Natural killer cell treated with Interleukin-12 subunit alpha and Interleukin-12 subunit beta and Interleukin-15 and Interleukin-18, amount 100 ng/mL, for 72 hours (primary cell): ENCODE measurements at regions not wholly inside any gene's neighbourhood (a gene's known extent, or its start where the extent isn't known, plus 50 kb on each side); places are given as distances from the start of the nearest gene placed in this dataset.
A peak's percentile ranks its signal among the peaks of the same experiment; 100 is the strongest.

ENCODE experiments used
- ATAC-seq, 2 donors: fragments of 150-1000 bp; cut with Tn5 transposase in 1 of 2; sonication (Bioruptor Pico), chemical (Tn5 transposase) in 1 of 2; 2 replicates each; pipeline ENCODE4 v1.10.0; 2021
- DNase-seq: peaks from one replicate; pipeline ENCODE4 v3.0.0; 2022; ENCODE audit warnings: low spot score
- H3K27ac Mint-ChIP-seq, 2 donors: 1 replicate in 1 of 2; 2 replicates in 1 of 2; pipeline ENCODE4 v1.8.0; 2022; ENCODE audit warnings: mixed read lengths in 2 of 2, mild to moderate bottlenecking in 1 of 2, moderate library complexity in 1 of 2
- H3K27me3 Mint-ChIP-seq, 2 donors: 1 replicate in 1 of 2; 2 replicates in 1 of 2; pipeline ENCODE4 v1.8.0; 2022; ENCODE audit warnings: mixed read lengths in 2 of 2
- H3K36me3 Mint-ChIP-seq: one replicate; pipeline ENCODE4 v1.8.0; 2022; ENCODE audit warnings: mixed read lengths
- H3K4me1 Mint-ChIP-seq, 2 donors: 1 replicate in 1 of 2; 2 replicates in 1 of 2; pipeline ENCODE4 v1.8.0; 2022; ENCODE audit warnings: low read depth in 2 of 2, mixed read lengths in 2 of 2, mild to moderate bottlenecking in 1 of 2
- H3K4me3 Mint-ChIP-seq: one replicate; pipeline ENCODE4 v1.8.0; 2022; ENCODE audit warnings: mixed read lengths
- H3K9me3 Mint-ChIP-seq: 2 replicates; pipeline ENCODE4 v1.8.0; 2022; ENCODE audit warnings: mixed read lengths

DNA sequence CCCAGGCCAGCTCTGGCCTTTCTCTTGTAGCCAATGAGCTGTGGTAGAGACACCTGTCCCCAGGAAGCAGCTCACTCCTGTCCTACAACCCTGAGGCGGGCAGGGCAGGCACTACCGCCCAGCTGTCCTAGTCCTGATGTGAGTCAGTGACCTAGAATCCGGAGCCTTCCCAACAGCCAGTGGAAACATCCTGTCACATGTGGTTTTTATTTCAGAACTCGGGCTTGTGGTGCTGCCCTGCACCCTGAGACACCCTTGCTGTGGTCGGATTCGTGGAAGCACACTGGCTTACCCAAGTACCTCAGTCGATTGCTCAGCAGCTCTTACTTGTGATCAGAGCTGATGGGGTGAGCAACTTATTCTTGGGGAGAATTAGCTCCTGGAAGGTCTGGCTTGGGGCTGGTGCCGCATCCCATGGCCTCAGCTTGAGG is 83.6 kb upstream of the ARHGEF7 start:
- no peaks in the 10 kb centered on the region for H3K36me3 Mint-ChIP-seq
- peaks cover 26 to 36% of the 10 kb centered on the region in 2 donors for H3K27me3 Mint-ChIP-seq
- H3K4me1 Mint-ChIP-seq = no peaks in the 10 kb centered on the region
- ATAC-seq = peak in 1 of 2 donors; percentile 55
- no peak for DNase-seq
- no peak overlapping the region for H3K4me3 Mint-ChIP-seq
- no peaks in the 10 kb centered on the region for H3K9me3 Mint-ChIP-seq
- no peak overlapping the region for H3K27ac Mint-ChIP-seq

DNA sequence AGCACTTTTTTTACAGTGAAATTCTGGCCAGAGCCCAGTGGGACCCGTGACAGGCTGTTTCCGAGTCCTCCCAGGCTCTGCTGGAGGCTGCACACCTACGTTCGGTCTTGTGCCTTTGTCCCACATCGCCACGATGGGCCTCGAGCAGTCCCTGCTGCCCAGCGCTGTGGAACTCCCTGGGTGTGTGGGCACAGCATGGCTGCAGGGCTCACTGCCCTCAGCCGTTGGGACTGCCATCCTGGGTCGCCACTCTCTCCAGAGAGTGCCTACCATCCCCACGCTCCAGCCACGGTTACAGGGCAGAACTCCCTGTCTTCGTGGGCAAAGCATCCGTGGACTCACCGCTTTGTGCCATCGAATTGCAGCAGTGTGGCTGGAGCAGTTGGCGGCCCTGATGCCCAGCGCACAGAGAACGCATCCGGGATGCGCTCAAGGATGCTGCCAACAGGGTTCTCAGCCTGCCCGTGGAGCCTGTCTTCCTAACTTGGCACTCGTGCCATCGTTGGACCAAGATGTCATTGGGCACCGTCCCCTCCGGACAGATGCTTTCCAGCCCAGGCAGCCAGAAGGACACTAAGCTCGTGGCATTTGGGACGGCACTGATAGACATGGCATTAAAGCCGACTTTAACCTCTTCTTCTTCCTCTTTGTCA is 85.0 kb upstream of the ARHGEF7 start:
- ATAC-seq (peak in 1 of 2 donors; percentile 15), DNase-seq (no peak)
- no peaks in the 10 kb centered on the region for H3K9me3 Mint-ChIP-seq
- no peak overlapping the region for H3K27ac Mint-ChIP-seq
- H3K36me3 Mint-ChIP-seq = no peaks in the 10 kb centered on the region
- H3K4me1 Mint-ChIP-seq = no peaks in the 10 kb centered on the region
- H3K27me3 Mint-ChIP-seq = peaks cover 26 to 39% of the 10 kb centered on the region in 2 donors
- H3K4me3 Mint-ChIP-seq = no peak overlapping the region

DNA sequence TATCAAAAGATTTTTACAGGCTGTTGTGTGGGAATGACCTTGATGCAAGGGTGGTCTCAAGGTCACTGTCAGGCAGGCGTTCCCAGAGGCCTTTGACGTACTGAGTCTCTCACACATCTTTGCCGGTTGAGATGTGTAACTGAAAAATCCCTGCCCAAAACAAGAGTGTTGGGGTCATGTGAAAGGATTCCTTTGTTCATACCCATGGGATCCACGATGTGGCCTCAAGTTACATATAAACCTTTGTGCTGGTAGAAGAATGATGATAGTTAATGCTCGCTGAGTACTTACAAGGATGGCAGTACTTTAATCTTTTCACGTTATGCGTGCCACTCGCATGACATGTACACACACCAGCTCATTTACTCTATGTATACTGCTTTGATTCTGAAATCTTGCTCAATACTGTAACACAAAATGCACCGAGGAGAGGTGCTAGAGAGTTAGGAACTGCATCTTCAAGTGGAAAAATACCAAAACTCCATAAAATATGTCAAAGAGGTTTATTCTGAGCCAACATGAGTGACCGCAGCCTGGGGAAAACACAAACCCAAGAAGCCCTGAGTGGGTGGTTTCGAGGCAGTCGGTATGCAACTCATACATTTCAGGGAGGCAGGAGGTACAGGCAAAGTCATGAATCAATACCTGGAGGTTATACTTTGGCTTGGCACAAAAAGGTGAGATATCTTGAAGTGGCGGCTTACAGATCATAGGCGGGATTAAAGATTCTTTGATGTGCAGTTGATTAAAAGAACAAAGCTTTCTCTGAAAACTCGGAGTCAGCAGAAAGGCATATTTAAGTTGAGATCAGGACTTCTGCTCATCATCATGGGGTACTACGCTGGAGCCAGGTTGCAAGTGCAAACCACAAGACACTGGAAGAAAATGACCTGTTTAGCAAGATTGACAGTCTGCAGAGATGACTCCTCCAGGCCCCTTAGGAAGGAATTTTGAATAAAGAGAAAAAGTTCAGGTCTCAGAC is 87.4 kb upstream of the ARHGEF7 start:
- no peak for ATAC-seq
- no peak overlapping the region for H3K4me3 Mint-ChIP-seq
- no peak for DNase-seq
- H3K27ac Mint-ChIP-seq = no peak overlapping the region
- no peaks in the 10 kb centered on the region for H3K36me3 Mint-ChIP-seq
- H3K4me1 Mint-ChIP-seq = no peaks in the 10 kb centered on the region
- no peaks in the 10 kb centered on the region for H3K9me3 Mint-ChIP-seq
- H3K27me3 Mint-ChIP-seq = peaks cover 25 to 28% of the 10 kb centered on the region in 2 donors

DNA sequence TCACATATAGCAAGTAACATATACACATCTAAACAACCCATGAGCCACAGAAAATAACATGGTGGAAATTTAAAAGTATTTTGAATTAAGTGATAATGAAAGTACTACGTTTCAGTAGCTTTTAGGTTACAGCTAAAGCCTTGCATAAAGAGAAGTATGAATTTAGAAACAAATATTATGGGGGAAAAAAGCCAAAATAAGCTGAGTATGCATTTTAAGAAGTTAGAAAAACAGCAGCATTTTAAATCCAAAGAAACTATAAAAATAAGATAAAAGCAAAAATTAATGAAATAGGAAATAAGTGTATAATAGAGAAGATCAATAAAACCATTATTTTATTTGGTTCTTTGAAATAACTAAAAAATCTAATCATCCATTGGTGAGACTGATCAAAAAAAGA is 89.8 kb upstream of the ARHGEF7 start:
- no peak overlapping the region for H3K4me3 Mint-ChIP-seq

DNA sequence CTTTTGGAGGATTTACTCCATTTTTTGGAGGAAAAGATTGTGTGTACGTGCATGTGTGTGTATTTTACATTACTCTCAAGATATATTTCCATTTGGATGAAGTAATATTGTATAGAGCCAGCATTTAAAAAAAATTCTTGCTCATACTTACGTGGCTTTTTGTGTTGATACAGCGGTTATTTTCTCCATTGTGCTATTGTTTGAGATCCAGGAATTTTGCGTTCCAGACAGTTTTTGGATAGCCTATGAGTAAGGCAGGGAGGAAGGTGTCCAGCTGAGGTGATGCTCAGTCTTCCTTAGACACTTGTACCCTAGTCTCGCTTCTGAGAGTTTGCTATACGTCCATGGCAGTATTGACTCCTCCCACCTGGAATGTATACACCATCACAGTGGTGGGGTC is 92.2 kb upstream of the ARHGEF7 start:
- H3K4me1 Mint-ChIP-seq = no peaks in the 10 kb centered on the region
- H3K27me3 Mint-ChIP-seq = peaks cover 17 to 20% of the 10 kb centered on the region in 2 donors
- peaks cover 6% of the 10 kb centered on the region for H3K36me3 Mint-ChIP-seq
- ATAC-seq (no peak), DNase-seq (no peak)
- no peak overlapping the region for H3K4me3 Mint-ChIP-seq
- no peak overlapping the region for H3K27ac Mint-ChIP-seq
- H3K9me3 Mint-ChIP-seq = peaks cover 6% of the 10 kb centered on the region

More for the DNA sequence above, 89.8 kb upstream of the ARHGEF7 start:
- H3K36me3 Mint-ChIP-seq = peaks cover 6% of the 10 kb centered on the region
- H3K27ac Mint-ChIP-seq = no peak overlapping the region
- peaks cover 6% of the 10 kb centered on the region for H3K9me3 Mint-ChIP-seq
- no peak for DNase-seq
- H3K27me3 Mint-ChIP-seq = peaks cover 27 to 34% of the 10 kb centered on the region in 2 donors
- no peak for ATAC-seq
- no peaks in the 10 kb centered on the region for H3K4me1 Mint-ChIP-seq

DNA sequence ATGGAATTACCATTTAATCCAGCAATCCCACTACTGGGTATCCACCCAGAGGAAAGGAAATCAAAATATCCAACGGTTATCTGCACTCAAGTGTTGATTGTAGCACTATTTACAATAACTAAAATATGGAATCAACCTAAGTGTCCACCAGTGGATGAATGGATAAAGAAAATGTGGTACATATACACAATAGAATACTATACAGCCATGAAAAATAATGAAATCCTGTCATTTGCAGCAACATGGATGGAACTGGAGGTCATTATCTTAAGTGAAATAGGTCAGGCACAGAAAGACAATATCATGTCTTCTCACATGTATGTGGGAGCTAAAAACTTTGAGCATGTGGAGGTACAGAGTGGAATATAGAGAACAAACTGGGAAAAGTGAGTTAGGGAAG is 92.9 kb upstream of the ARHGEF7 start:
- H3K9me3 Mint-ChIP-seq = peaks cover 6% of the 10 kb centered on the region
- DNase-seq = no peak
- peaks cover 6% of the 10 kb centered on the region for H3K36me3 Mint-ChIP-seq
- no peak for ATAC-seq
- no peak overlapping the region for H3K4me3 Mint-ChIP-seq
- H3K27ac Mint-ChIP-seq = no peak overlapping the region
- peaks cover 12 to 24% of the 10 kb centered on the region in 2 donors for H3K27me3 Mint-ChIP-seq
- no peaks in the 10 kb centered on the region for H3K4me1 Mint-ChIP-seq

DNA sequence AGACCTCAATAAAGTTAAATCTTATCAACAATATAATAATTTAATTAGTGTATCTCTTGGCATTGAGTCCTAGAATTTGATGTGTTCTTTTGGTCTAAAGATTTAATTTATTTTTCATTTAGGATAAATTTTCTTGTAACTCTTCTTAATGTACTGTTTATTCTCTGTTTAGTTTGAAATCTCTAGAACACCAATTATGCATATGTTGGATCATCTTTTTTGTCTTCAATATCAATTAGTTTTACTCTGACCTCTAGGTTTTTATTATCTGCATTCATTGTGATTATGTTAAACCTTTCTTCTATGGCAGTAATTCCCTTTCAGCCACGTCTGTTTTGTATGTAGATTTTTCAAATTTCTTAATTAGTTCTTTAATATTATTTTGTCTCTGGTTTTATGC is 93.8 kb upstream of the ARHGEF7 start:
- Mint-ChIP-seq H3K4me3 (no peak overlapping the region), H3K27me3 (peaks cover 10 to 33% of the 10 kb centered on the region in 2 donors), H3K9me3 (peaks cover 6% of the 10 kb centered on the region), H3K27ac (no peak overlapping the region), H3K36me3 (peaks cover 6% of the 10 kb centered on the region), H3K4me1 (no peaks in the 10 kb centered on the region)
- ATAC-seq (no peak), DNase-seq (no peak)

DNA sequence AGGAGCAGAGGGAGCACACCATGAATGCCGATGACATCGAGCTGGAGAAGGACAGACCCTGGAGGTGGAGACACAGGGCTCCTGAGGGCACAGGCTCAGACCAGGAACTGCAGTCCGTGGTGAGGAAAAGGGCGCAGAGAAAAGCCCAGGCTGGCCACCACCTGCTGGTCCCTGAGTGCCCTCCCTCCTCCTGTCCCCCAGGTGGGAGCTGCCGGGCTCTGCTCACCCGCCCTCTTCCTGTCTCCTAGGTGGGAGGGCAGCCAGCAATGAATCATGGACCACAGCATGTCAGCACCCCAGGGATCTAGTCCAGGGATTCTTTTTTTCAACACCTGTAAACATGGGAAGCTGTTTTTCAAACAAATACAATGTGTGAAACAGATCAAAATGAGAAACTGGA is 94.6 kb upstream of the ARHGEF7 start:
- Mint-ChIP-seq H3K9me3 (peaks cover 6% of the 10 kb centered on the region), H3K4me1 (no peaks in the 10 kb centered on the region), H3K27ac (no peak overlapping the region), H3K36me3 (peaks cover 6% of the 10 kb centered on the region), H3K27me3 (peaks cover 10 to 35% of the 10 kb centered on the region in 2 donors), H3K4me3 (no peak overlapping the region)
- ATAC-seq = no peak
- no peak for DNase-seq

DNA sequence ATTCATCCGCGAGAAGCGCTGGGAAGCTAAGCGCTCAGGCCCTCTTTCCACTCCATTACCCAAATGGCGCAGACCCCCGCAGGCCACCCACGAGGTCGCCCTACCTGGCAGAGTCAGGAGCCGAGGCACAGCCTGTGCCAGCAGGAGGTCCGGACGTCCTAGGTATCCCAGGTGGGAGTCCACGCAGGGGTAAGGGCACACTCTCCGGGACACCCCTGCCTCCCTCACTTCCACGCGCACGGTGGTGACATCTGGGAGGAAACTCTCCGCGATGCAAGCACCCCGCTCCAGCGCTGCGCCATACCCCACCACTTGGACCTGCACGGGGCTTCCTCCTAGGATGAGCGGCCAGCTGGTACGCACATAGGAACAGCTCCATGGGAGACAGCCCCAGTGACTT is 95.1 kb upstream of the ARHGEF7 start:
- H3K36me3 Mint-ChIP-seq = peaks cover 6% of the 10 kb centered on the region
- DNase-seq = no peak
- H3K27me3 Mint-ChIP-seq = peaks cover 10 to 31% of the 10 kb centered on the region in 2 donors
- H3K4me1 Mint-ChIP-seq = no peaks in the 10 kb centered on the region
- no peak overlapping the region for H3K4me3 Mint-ChIP-seq
- peak in 1 of 2 donors; percentile 32 for ATAC-seq
- peaks cover 6% of the 10 kb centered on the region for H3K9me3 Mint-ChIP-seq
- no peak overlapping the region for H3K27ac Mint-ChIP-seq

DNA sequence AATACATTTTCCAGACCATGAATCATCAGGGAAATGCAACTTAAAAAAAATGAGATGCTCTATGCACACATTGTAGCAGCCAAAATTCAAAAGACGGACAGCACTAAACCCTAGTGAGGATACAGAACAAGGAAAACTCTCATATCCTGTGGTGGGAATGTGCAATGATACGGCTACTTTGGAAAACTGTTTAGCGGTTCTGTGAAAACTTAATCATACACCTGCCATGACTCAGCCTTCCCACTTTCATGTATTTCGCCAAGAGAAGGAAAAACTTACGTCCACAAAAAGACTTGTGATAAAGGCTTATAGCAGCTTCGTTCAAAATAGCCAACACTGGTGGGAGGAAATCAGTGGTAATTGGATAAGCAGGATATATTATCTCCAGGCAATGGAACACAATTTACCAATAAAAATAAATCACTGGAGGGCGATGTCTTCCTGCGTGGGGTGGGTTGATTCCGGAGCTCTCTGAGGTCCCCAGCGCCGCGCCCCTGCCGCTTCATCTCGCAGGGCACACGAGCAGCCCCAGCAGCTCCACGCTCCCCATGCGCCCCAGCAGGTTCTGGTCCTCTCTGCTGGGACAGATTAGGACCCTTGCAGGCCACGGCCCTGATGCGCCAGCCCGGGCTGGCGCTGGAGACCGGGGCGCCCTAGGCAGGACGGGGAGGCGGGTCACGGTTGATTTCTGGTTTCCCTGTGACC is 97.2 kb upstream of the ARHGEF7 start:
- Mint-ChIP-seq H3K27ac (no peak overlapping the region), H3K9me3 (peaks cover 6% of the 10 kb centered on the region), H3K4me1 (no peaks in the 10 kb centered on the region), H3K27me3 (peaks cover 6 to 26% of the 10 kb centered on the region in 2 donors), H3K36me3 (peaks cover 6% of the 10 kb centered on the region), H3K4me3 (no peak overlapping the region)
- no peak for ATAC-seq
- DNase-seq = no peak

DNA sequence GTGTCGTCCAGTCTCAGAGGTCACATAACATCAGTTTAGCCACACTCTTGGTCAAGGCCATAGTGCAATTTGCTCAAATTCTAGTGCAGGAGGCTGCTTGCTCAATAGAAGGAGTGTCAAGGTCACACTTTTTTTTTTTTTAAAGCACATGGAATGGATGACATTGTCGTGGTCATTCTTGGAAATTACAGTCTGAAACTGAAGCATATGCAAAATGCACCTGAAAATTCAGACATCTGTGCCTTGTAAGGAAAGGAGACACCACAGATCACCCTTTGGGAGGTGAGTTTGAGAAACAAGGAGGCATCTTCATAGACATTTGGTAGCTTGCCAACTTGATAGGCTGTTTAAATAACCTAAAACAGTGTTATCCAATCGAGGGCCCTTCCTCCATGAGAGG is 98.3 kb upstream of the ANKRD10 start:
- ATAC-seq (no peak), DNase-seq (no peak)
- H3K4me1 Mint-ChIP-seq = peaks cover 0 to 5% of the 10 kb centered on the region in 2 donors
- H3K4me3 Mint-ChIP-seq = no peak overlapping the region
- peaks cover 18 to 45% of the 10 kb centered on the region in 2 donors for H3K27me3 Mint-ChIP-seq
- H3K27ac Mint-ChIP-seq = no peak overlapping the region
- H3K36me3 Mint-ChIP-seq = no peaks in the 10 kb centered on the region
- no peaks in the 10 kb centered on the region for H3K9me3 Mint-ChIP-seq

DNA sequence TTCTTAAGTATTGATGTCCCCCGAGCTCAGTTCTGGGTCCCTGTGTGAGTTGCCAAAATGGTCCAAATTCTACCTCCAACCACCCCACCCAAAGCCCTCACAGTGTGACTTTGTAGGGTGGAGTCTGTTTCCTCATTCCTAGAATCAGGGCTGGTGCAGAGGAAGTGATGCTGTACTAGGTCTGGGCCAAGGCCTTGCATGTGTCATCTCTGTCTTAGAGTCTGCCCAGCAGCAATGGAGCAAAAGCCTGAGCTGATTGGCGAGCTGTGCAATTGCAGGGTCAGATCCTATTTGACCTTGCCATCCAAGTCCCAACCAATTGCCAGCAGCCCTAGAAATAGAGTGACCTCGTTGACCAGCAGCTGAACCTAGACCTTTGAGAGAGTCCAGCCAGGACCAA is 97.0 kb upstream of the ANKRD10 start:
- Mint-ChIP-seq H3K9me3 (no peaks in the 10 kb centered on the region), H3K27me3 (peaks cover 20 to 35% of the 10 kb centered on the region in 2 donors), H3K36me3 (no peaks in the 10 kb centered on the region), H3K4me1 (peaks cover 0 to 5% of the 10 kb centered on the region in 2 donors), H3K27ac (no peak overlapping the region), H3K4me3 (no peak overlapping the region)
- DNase-seq = no peak
- ATAC-seq = peak; percentile 52 to 84

DNA sequence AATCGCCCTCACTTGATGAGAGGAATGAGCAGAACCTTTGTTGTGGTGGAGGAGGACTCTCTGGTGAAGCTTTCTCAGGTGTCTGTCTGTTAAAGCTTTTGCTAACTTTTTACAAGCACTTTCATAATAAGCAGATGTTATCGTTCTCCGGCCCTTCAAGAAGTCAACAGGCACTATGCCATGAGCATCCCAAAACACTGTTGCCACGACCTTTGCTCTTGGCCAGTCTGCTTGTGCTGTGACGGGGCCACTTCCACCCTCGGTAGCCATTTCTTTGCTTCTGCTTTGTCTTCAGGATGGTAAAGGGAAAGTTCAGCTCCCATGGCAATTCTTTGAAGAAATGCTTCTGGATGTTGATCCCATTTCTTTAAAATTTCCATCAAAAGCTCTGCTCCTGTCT is 93.5 kb upstream of the ANKRD10 start:
- Mint-ChIP-seq H3K36me3 (no peaks in the 10 kb centered on the region), H3K4me3 (no peak overlapping the region), H3K27me3 (peaks cover 24 to 38% of the 10 kb centered on the region in 2 donors), H3K4me1 (peaks cover 0 to 5% of the 10 kb centered on the region in 2 donors), H3K9me3 (no peaks in the 10 kb centered on the region), H3K27ac (no peak overlapping the region)
- DNase-seq (no peak), ATAC-seq (no peak)
